PC-3 (cell line): ENCODE measurements at regions not wholly inside any gene's neighbourhood (a gene's known extent, or its start where the extent isn't known, plus 50 kb on each side); places are given as distances from the start of the nearest gene placed in this dataset.

Source experiments
- ATAC-seq: fragments of 200-7000 bp; cut with Tn5 transposase; 2 replicates; pipeline ENCODE4 v1.9.1; 2020; ENCODE audit warnings: mild to moderate bottlenecking, moderate library complexity
- BruUV-seq: library from RNA; stranded (reverse); fragments of 400-500 nt; replicated peaks from 2 replicates; lab custom pipeline; 2021; lab: Mats Ljungman, UMichigan
- CTCF ChIA-PET: fragments of 300-600 bp; sonication (Branson Sonifier 250); formaldehyde crosslinking; loops from one replicate; lab custom pipeline; 2022; ENCODE audit warnings: antibody characterized with exemption; lab: Charles Lee
- POLR2A ChIA-PET: fragments of 300-600 bp; sonication (Branson Sonifier 250); formaldehyde crosslinking; loops from one replicate; lab custom pipeline; 2022; ENCODE audit warnings: antibody characterized with exemption; ENCODE audit not compliant: unreplicated experiment; lab: Charles Lee
- DNase-seq: peaks from one replicate; pipeline ENCODE4 v3.0.0-alpha.2; 2015
- H2AFZ ChIP-seq: fragments of 300-600 bp; sonication (generic); 2 replicates; pipeline ENCODE4 v1.6.0; 2016; ENCODE audit warnings: antibody characterized with exemption, low read length
- H3F3A ChIP-seq: fragments of 300-600 bp; sonication (generic); one replicate; pipeline ENCODE4 v1.6.0; 2017; ENCODE audit warnings: antibody characterized with exemption, low read length, control low read depth, mild to moderate bottlenecking; ENCODE audit not compliant: unreplicated experiment
- H3K27ac ChIP-seq: fragments of 300-600 bp; sonication (generic); 2 replicates; pipeline ENCODE4 v1.5.1; 2016; ENCODE audit warnings: mild to moderate bottlenecking, low read length
- H3K27me3 ChIP-seq: fragments of 300-600 bp; sonication (generic); 2 replicates; pipeline ENCODE4 v1.6.1; 2016; ENCODE audit warnings: low read length, mixed read lengths
- H3K36me3 ChIP-seq: fragments of 300-600 bp; sonication (generic); 2 replicates; pipeline ENCODE4 v1.6.1; 2016; ENCODE audit warnings: low read depth, mixed run types, low read length, mixed read lengths
- H3K4me1 ChIP-seq: fragments of 300-600 bp; sonication (generic); 2 replicates; pipeline ENCODE4 v1.5.1; 2016; ENCODE audit warnings: low read length; ENCODE audit not compliant: insufficient read depth
- H3K4me2 ChIP-seq: fragments of 300-600 bp; sonication (generic); 2 replicates; pipeline ENCODE4 v1.6.0; 2016; ENCODE audit warnings: low read length
- H3K4me3 ChIP-seq: fragments of 300-600 bp; sonication (generic); 2 replicates; pipeline ENCODE4 v1.5.1; 2016; ENCODE audit warnings: mild to moderate bottlenecking, low read length, mixed read lengths
- H3K79me2 ChIP-seq: fragments of 300-600 bp; sonication (generic); 2 replicates; pipeline ENCODE4 v1.6.1; 2017; ENCODE audit warnings: low read length, mixed read lengths
- H3K9ac ChIP-seq: fragments of 300-600 bp; sonication (generic); 2 replicates; pipeline ENCODE4 v1.6.0; 2016; ENCODE audit warnings: mild to moderate bottlenecking, low read length
- H3K9me2 ChIP-seq: fragments of 300-600 bp; sonication (generic); replicated peaks from 2 replicates; pipeline ENCODE4 v1.6.1; 2016; ENCODE audit warnings: mixed run types, low read length, mixed read lengths
- H3K9me3 ChIP-seq: fragments of 300-600 bp; sonication (generic); 2 replicates; pipeline ENCODE4 v1.6.1; 2016; ENCODE audit warnings: low read length, mixed read lengths
- H4K20me1 ChIP-seq: fragments of 300-600 bp; sonication (generic); 2 replicates; pipeline ENCODE4 v1.6.1; 2016; ENCODE audit warnings: low read length, mixed read lengths
- CTCF ChIP-seq: fragments of 300-600 bp; sonication (generic); conservative IDR thresholded peaks from 2 replicates; pipeline ENCODE4 v1.5.1; 2017; ENCODE audit warnings: antibody characterized with exemption, low read depth, mild to moderate bottlenecking, low read length
- EZH2 ChIP-seq: fragments of 300-600 bp; sonication (generic); IDR thresholded peaks from one replicate; pipeline ENCODE4 v1.6.1; 2017; ENCODE audit warnings: antibody characterized with exemption, mild to moderate bottlenecking, low read length; ENCODE audit not compliant: unreplicated experiment
- EZH2phosphoT487 ChIP-seq: fragments of 300-600 bp; sonication (generic); IDR thresholded peaks from 2 replicates; pipeline ENCODE4 v1.6.1; 2018; ENCODE audit warnings: mild to moderate bottlenecking, antibody characterized with exemption, low read length, borderline replicate concordance
- intact Hi-C: fragments of 100-400 bp; cut with micrococcal nuclease; formaldehyde crosslinking; loops from 2 replicates; pipeline ENCODE4 v1.9.0; 2023

- Histone ChIP-seq H3K79me2 (no peaks in the 10 kb centered on the region), H3F3A (no peaks in the 10 kb centered on the region), H3K4me1 (no peaks in the 10 kb centered on the region), H3K4me2 (no peak overlapping the region), H4K20me1 (no peaks in the 10 kb centered on the region), H3K9ac (no peak overlapping the region), H3K9me3 (no peaks in the 10 kb centered on the region), H3K27ac (no peak overlapping the region), H3K4me3 (no peak overlapping the region), H2AFZ (no peak overlapping the region), H3K36me3 (no peaks in the 10 kb centered on the region), H3K9me2 (no peaks in the 10 kb centered on the region), H3K27me3 (no peaks in the 10 kb centered on the region)
- DNase-seq (no peak), ATAC-seq (no peak)
- no peak for TF ChIP-seq EZH2phosphoT487
- no peak for TF ChIP-seq CTCF
- no peak for TF ChIP-seq EZH2
- BruUV-seq = no TSS peak
- POLR2A ChIA-PET = no interaction called here
- CTCF ChIA-PET = no interaction called here
- intact Hi-C loops = no loop called here
These were observed 865.0 kb upstream of the CDH2 start for GRCh38 chr18:29041976-29042375.

GRCh38 chr18:29034113-29034856 lies 857.4 kb upstream of the CDH2 start:
- ChIA-PET POLR2A (no interaction called here), CTCF (no interaction called here)
- Histone ChIP-seq H3K4me2 (no peak overlapping the region), H3K9me2 (no peaks in the 10 kb centered on the region), H2AFZ (no peak overlapping the region), H3F3A (no peaks in the 10 kb centered on the region), H3K9me3 (no peaks in the 10 kb centered on the region), H3K4me3 (no peak overlapping the region), H3K36me3 (no peaks in the 10 kb centered on the region), H3K27me3 (no peaks in the 10 kb centered on the region), H3K79me2 (no peaks in the 10 kb centered on the region), H3K9ac (no peak overlapping the region), H3K4me1 (no peaks in the 10 kb centered on the region), H3K27ac (no peak overlapping the region), H4K20me1 (no peaks in the 10 kb centered on the region)
- intact Hi-C loops = no loop called here
- no TSS peak for BruUV-seq
- no peak for TF ChIP-seq CTCF
- TF ChIP-seq EZH2 = no peak
- no peak for TF ChIP-seq EZH2phosphoT487
- no peak for ATAC-seq
- DNase-seq = no peak

- H3K9me2 ChIP-seq = no peaks in the 10 kb centered on the region
- CTCF ChIA-PET = no interaction called here
- H3K4me1 ChIP-seq = no peaks in the 10 kb centered on the region
- H3K9me3 ChIP-seq = no peaks in the 10 kb centered on the region
- H3K79me2 ChIP-seq = no peaks in the 10 kb centered on the region
- no peak for TF ChIP-seq EZH2
- TF ChIP-seq EZH2phosphoT487 = no peak
- no peak for TF ChIP-seq CTCF
- intact Hi-C loops = no loop called here
- H3F3A ChIP-seq = no peaks in the 10 kb centered on the region
- no peaks in the 10 kb centered on the region for H3K36me3 ChIP-seq
- POLR2A ChIA-PET = no interaction called here
- DNase-seq (no peak), ATAC-seq (no peak)
- H4K20me1 ChIP-seq = no peaks in the 10 kb centered on the region
- no peak overlapping the region for H3K27ac ChIP-seq
- no peak overlapping the region for H3K9ac ChIP-seq
- no peak overlapping the region for H3K4me3 ChIP-seq
- no TSS peak for BruUV-seq
- H3K4me2 ChIP-seq = no peak overlapping the region
- H2AFZ ChIP-seq = no peak overlapping the region
- H3K27me3 ChIP-seq = no peaks in the 10 kb centered on the region
These were observed 851.6 kb upstream of the CDH2 start for GRCh38 chr18:29028560-29028959.
